GM13977 (cell line): ENCODE measurements at regions not wholly inside any gene's neighbourhood (a gene's known extent, or its start where the extent isn't known, plus 50 kb on each side); places are given as distances from the start of the nearest gene placed in this dataset.

Experiments used
- DNase-seq: peaks from one replicate; pipeline ENCODE4 v3.0.0; 2012; ENCODE audit warnings: low spot score
- in situ Hi-C: fragments of 300-500 bp; cut with MboI; formaldehyde crosslinking; loops from one replicate; pipeline ENCODE4 v1.12.0; 2022; ENCODE audit warnings: low sequenced_read_pairs, low pct_unique_long_range_greater_than_20kb, mixed read lengths, inconsistent platforms; ENCODE audit not compliant: unreplicated experiment
- TF ChIP-seq, protein P1 (sequence below): IDR thresholded peaks from 2 replicates; pipeline ENCODE4 v1.5.1; 2012; ENCODE audit warnings: mild to moderate bottlenecking, control low read depth; ENCODE audit not compliant: insufficient read depth; ENCODE audit errors: extremely low read depth, missing control alignments

DNA sequence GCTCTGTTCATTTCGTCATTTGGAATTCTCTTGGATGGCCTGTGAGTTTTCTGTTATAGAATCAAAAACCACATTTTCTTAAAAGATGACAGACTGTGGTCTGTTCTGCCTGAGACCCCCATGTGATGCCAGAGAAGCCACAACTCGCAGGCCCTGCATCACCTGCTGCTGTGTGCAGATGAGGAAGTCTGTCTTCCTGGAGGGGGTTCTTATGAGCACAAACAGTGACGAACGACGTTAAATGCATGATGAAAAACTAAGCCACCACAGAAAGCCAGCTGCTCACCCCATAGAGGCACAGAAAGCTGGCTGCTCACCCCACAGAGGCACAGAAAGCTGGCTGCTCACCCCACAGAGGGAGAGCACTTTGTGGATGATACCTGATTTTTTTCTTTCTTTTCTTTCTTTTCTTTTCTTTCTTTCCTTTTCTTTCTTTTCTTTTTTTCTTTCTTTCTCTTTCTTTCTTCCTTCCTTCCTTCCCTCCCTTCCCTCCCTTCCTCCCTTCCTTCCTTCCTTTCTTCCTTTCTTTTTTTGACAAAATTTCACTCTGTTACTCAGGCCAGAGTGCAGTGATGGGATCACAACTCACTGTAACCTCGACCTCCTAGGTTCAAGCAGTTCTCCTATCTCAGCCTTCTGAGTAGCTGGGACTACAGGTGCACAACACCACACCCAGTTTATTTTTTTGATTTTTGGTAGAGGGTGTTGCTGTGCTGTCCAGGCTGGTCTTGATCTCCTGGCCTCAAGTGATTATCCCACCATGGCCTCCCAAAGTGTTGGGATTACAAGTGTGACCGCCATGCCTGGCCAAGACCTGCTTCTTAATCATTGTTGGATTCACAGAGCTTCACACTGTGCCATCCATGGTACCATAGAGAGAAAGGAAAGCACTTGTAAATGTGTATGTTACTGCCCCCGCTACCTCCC, 1191.4 kb downstream of the UQCRFS1 start:
- in situ Hi-C loops = no loop called here
- DNase-seq = no peak

DNA sequence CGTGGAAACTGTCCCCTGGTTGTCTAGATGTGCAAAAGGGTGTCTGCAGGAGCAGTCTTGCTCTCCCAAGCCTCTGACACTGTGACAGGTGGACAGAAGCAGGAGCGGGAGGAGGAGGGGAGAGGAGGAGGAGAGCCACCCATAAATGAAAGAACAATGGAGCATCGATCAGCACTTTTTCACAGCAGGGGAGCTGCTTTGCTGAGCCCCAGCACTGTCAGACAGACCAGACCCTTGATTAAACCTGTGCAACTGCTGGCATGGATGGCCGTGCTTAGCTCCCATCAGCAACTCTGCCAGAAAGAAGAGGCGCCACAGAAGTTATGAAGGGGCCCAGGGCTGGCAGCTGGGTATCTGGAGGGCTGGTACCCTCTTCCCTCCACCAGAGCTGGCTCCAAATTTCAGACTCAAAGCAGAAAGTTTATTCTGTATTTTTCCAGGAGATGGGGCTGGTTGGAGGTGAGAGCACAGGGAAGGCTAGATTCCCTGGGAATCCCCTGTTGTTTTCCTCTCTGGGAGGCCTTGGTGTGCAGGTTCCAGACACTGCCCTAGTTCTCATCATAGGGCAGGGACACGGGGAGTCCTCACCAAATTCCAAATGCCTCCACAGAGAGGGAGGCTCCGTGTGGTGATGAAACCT, 1192.2 kb downstream of the UQCRFS1 start:
- no peak for DNase-seq
- in situ Hi-C loops = no loop called here
- TF ChIP-seq, protein P1, sequence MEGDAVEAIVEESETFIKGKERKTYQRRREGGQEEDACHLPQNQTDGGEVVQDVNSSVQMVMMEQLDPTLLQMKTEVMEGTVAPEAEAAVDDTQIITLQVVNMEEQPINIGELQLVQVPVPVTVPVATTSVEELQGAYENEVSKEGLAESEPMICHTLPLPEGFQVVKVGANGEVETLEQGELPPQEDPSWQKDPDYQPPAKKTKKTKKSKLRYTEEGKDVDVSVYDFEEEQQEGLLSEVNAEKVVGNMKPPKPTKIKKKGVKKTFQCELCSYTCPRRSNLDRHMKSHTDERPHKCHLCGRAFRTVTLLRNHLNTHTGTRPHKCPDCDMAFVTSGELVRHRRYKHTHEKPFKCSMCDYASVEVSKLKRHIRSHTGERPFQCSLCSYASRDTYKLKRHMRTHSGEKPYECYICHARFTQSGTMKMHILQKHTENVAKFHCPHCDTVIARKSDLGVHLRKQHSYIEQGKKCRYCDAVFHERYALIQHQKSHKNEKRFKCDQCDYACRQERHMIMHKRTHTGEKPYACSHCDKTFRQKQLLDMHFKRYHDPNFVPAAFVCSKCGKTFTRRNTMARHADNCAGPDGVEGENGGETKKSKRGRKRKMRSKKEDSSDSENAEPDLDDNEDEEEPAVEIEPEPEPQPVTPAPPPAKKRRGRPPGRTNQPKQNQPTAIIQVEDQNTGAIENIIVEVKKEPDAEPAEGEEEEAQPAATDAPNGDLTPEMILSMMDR = no peak

More for the DNA sequence above, 1191.4 kb downstream of the UQCRFS1 start:
- TF ChIP-seq, protein P1 = no peak

DNA sequence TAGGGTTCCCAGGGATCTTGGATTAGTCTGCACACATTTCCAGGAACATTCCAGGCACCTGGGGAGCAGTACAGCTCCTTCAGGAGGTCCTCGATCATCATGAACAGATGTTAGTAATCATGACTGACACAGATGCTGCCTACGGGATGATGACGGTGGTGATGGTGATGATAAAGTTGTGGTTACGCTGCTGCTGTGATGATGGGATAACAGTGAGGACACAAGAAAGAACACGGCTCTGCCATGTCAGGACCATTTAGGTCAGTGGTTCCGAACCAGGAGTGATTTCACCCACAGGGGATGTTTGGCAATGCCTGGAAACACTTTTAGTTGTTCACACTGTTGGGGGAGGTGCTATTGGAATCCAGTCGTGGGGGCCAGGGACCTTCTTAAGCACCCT, 1193.0 kb downstream of the UQCRFS1 start:
- no peak for DNase-seq
- in situ Hi-C loops = no loop called here
- TF ChIP-seq, protein P1 = no peak

DNA sequence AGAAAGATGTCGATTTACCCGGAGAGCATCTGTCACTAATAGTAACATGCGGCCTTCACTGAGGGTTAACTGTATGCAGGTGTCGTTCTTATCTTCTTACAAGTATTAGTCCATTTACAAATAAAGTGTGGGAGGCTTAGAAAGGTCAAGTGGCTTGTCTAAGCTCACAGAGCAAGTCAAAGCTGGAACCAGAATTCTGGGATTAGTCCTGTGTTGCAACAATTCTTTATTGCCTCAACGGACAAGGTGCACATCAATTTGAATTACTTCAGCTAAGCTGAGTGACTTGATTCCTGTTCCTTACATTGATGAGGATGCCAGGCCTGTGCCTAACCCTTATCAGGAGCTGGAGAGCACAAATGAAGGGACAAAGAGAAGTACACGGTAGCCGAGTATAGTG, 1193.6 kb downstream of the UQCRFS1 start:
- in situ Hi-C loops = no loop called here
- TF ChIP-seq, protein P1 = no peak
- no peak for DNase-seq

DNA sequence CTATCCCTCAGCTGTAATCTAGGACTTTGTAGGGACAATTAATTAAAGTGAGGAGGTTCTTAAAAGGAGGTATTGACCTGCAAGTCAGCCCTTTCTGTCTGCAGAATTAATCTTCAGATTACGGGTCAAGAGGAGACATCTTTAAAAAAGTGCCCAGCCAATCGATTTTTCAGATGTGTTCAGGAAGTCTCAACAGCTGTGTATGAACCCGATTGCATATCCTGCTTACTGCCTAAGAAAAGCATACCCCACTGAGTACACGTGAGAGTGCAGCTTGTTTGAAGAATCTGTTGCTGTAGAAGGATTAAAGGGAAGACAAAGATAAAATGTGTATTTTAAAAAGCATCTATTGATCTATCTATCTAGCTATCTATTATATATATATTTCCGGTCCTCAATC, 1194.5 kb downstream of the UQCRFS1 start:
- TF ChIP-seq, protein P1 = no peak
- DNase-seq = no peak
- in situ Hi-C loops = no loop called here

DNA sequence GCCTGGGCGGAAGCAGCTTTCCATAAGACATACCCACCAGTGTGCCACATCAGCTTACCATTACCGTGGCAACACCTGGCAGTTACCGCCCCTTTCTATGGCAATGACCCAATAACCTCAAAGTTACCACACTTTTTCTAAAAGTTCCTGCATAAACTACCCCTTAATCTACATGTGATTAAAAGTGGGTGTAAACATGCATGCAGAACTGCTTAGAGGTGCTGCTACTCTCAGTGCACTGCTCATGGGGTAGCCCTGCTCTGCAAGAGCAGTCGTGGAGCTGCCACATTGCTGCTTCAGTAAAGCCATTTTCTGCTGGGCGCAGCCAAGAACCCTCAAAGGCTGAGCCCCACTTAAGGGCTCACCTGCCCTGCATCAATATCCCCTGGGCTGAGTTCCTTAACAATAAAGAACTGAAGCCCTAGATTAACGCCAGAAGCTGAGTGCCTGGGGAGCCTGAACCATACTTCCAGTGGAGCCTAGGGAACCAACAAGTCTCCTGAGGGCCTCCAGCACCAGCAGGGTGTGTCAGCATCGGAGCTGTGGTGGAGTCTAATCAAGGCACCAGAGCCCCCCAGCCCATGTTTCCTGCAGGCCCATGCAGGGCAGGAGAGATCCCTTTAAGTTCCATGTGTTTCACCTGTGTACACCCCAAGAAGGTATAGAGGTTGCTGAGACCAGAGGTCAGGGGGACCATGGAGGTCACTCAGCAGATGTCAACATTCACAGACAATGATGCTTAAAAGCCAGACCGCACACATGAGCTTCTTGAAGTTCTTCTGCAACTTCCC, 1198.1 kb downstream of the UQCRFS1 start:
- in situ Hi-C loops = no loop called here
- TF ChIP-seq, protein P1 = no peak
- DNase-seq = no peak
